Urothelium cell line (cell line): ENCODE measurements at regions not wholly inside any gene's neighbourhood (a gene's known extent, or its start where the extent isn't known, plus 50 kb on each side); places are given as distances from the start of the nearest gene placed in this dataset.
A peak's percentile ranks its signal among the peaks of the same experiment; 100 is the strongest.
"Not testable (repeated sequence)": the region's sequence is repeated elsewhere in the genome, so short reads cannot be mapped to it uniquely, and the experiment has no call there.

Source experiments
- DNase-seq: peaks from one replicate; pipeline ENCODE4 v3.0.0; 2011; ENCODE audit warnings: low spot score, mixed read lengths
- FAIRE-seq: peaks from 2 replicates; lab custom pipeline; 2011; peaks lifted over from hg19 to GRCh38; lab: Jason Lieb, UNC

- no peak for DNase-seq
- no peak for FAIRE-seq
Observed at GRCh38 chr15:77944002-77944867, 133.3 kb downstream of the TBC1D2B start.

GRCh38 chr15:77942611-77943211 lies 134.8 kb downstream of the TBC1D2B start:
- no peak for FAIRE-seq

GRCh38 chr15:77941090-77941827 lies 136.3 kb downstream of the TBC1D2B start:
- FAIRE-seq, DNase-seq: not testable (repeated sequence)

More at GRCh38 chr15:77942611-77943211, 134.8 kb downstream of the TBC1D2B start:
- DNase-seq: no peak

GRCh38 chr15:77940381-77940947 lies 137.0 kb downstream of the TBC1D2B start:
- DNase-seq (no peak), FAIRE-seq (no peak)

GRCh38 chr15:77939851-77940250 lies 137.7 kb downstream of the TBC1D2B start:
- DNase-seq (no peak), FAIRE-seq (no peak)

- not testable (repeated sequence) for FAIRE-seq
Observed at GRCh38 chr15:77939026-77939425, 138.5 kb downstream of the TBC1D2B start.

GRCh38 chr15:77938546-77938945 lies 139.0 kb downstream of the TBC1D2B start:
- DNase-seq, FAIRE-seq: not testable (repeated sequence)

More at GRCh38 chr15:77939026-77939425, 138.5 kb downstream of the TBC1D2B start:
- DNase-seq: not testable (repeated sequence)

- FAIRE-seq: peak; percentile 63
- not testable (repeated sequence) for DNase-seq
Observed at GRCh38 chr15:77936567-77936966, 140.9 kb downstream of the TBC1D2B start.

- not testable (repeated sequence) for FAIRE-seq, DNase-seq
Observed at GRCh38 chr15:77934516-77934915, 143.0 kb downstream of the TBC1D2B start.

GRCh38 chr15:77930907-77931306 lies 146.6 kb downstream of the TBC1D2B start:
- not testable (repeated sequence) for DNase-seq, FAIRE-seq

- FAIRE-seq, DNase-seq: not testable (repeated sequence)
Observed at GRCh38 chr15:77930490-77930889, 147.0 kb downstream of the TBC1D2B start.

GRCh38 chr15:77926789-77927188 lies 150.7 kb downstream of the TBC1D2B start:
- not testable (repeated sequence) for DNase-seq, FAIRE-seq

- not testable (repeated sequence) for DNase-seq, FAIRE-seq
Observed at GRCh38 chr15:77926296-77926695, 151.2 kb downstream of the TBC1D2B start.

- DNase-seq, FAIRE-seq: not testable (repeated sequence)
Observed at GRCh38 chr15:77925101-77925500, 152.4 kb downstream of the TBC1D2B start.

- DNase-seq: no peak
- no peak for FAIRE-seq
Observed at GRCh38 chr15:77921664-77922063, 155.8 kb downstream of the TBC1D2B start.

GRCh38 chr15:77916966-77917635 lies 160.4 kb downstream of the TBC1D2B start:
- DNase-seq, FAIRE-seq: not testable (repeated sequence)

- not testable (repeated sequence) for FAIRE-seq, DNase-seq
Observed at GRCh38 chr15:77915961-77916330, 161.6 kb downstream of the TBC1D2B start.

GRCh38 chr15:77915261-77915960 lies 162.1 kb downstream of the TBC1D2B start:
- FAIRE-seq (no peak), DNase-seq (no peak)

- not testable (repeated sequence) for FAIRE-seq, DNase-seq
Observed at GRCh38 chr15:77914531-77914930, 163.0 kb downstream of the TBC1D2B start.
